H9 (cell line): ENCODE measurements at regions not wholly inside any gene's neighbourhood (a gene's known extent, or its start where the extent isn't known, plus 50 kb on each side); places are given as distances from the start of the nearest gene placed in this dataset.

Experiments
- DNase-seq: peaks from one replicate; pipeline ENCODE4 v3.0.0-alpha.2; 2017
- H2AFZ ChIP-seq: one replicate; pipeline ENCODE4 v1.6.1; 2013; ENCODE audit warnings: mild to moderate bottlenecking, low read length, control low read depth, moderate library complexity
- H2AK5ac ChIP-seq: 2 replicates; pipeline ENCODE4 v1.6.1; 2013; ENCODE audit warnings: low read length, control low read depth, mixed read lengths; ENCODE audit not compliant: insufficient read length
- H2BK120ac ChIP-seq: one replicate; pipeline ENCODE4 v1.6.1; 2013; ENCODE audit warnings: low read depth, mild to moderate bottlenecking, low read length, control low read depth, inconsistent platforms; ENCODE audit not compliant: poor library complexity, severe bottlenecking
- H2BK12ac ChIP-seq: 2 replicates; pipeline ENCODE4 v1.6.1; 2013; ENCODE audit warnings: low read length, control low read depth, mixed read lengths, low read depth; ENCODE audit not compliant: insufficient read length
- H2BK15ac ChIP-seq: 2 replicates; pipeline ENCODE4 v1.6.1; 2013; ENCODE audit warnings: low read depth, low read length, control low read depth
- H2BK20ac ChIP-seq: one replicate; pipeline ENCODE4 v1.6.1; 2013; ENCODE audit warnings: low read depth, mild to moderate bottlenecking, low read length, control low read depth, inconsistent platforms; ENCODE audit not compliant: poor library complexity, severe bottlenecking
- H2BK5ac ChIP-seq: 2 replicates; pipeline ENCODE4 v1.6.1; 2013; ENCODE audit warnings: low read length, control low read depth, mixed read lengths; ENCODE audit not compliant: insufficient read length
- H3K14ac ChIP-seq: 2 replicates; pipeline ENCODE4 v1.6.1; 2013; ENCODE audit warnings: low read length, control low read depth; ENCODE audit not compliant: insufficient read depth
- H3K18ac ChIP-seq: 2 replicates; pipeline ENCODE4 v1.6.1; 2013; ENCODE audit warnings: low read depth, mild to moderate bottlenecking, mixed read lengths, low read length, control low read depth; ENCODE audit not compliant: insufficient read length
- H3K23ac ChIP-seq: 2 replicates; pipeline ENCODE4 v1.6.1; 2013; ENCODE audit warnings: low read length, control low read depth, mixed read lengths, low read depth; ENCODE audit not compliant: insufficient read length
- H3K23me2 ChIP-seq: 2 replicates; pipeline ENCODE4 v1.6.1; 2013; ENCODE audit warnings: low read depth, mild to moderate bottlenecking, mixed read lengths, low read length, control low read depth; ENCODE audit not compliant: insufficient read length, poor library complexity, severe bottlenecking
- H3K27ac ChIP-seq: 2 replicates; pipeline ENCODE4 v1.5.1; 2013; ENCODE audit warnings: low read length, control low read depth, mixed read lengths, low read depth; ENCODE audit not compliant: insufficient read length
- H3K27me3 ChIP-seq: 2 replicates; pipeline ENCODE4 v1.6.1; 2013; ENCODE audit warnings: low read length, control low read depth, inconsistent platforms; ENCODE audit not compliant: insufficient read depth
- H3K4ac ChIP-seq: 2 replicates; pipeline ENCODE4 v1.6.1; 2013; ENCODE audit warnings: low read depth, mild to moderate bottlenecking, control low read depth, inconsistent platforms, low read length, moderate library complexity
- H3K4me1 ChIP-seq: 2 replicates; pipeline ENCODE4 v1.6.1; 2013; ENCODE audit warnings: low read length, control low read depth, inconsistent platforms; ENCODE audit not compliant: insufficient read depth
- H3K4me2 ChIP-seq: 2 replicates; pipeline ENCODE4 v1.6.1; 2013; ENCODE audit warnings: low read length, control low read depth, mixed read lengths; ENCODE audit not compliant: insufficient read length, insufficient read depth
- H3K56ac ChIP-seq: 2 replicates; pipeline ENCODE4 v1.6.1; 2013; ENCODE audit warnings: low read depth, mild to moderate bottlenecking, mixed read lengths, low read length, control low read depth; ENCODE audit not compliant: insufficient read length
- H3K79me1 ChIP-seq: 2 replicates; pipeline ENCODE4 v1.6.1; 2013; ENCODE audit warnings: low read depth, mild to moderate bottlenecking, moderate library complexity, low read length, control low read depth, inconsistent platforms; ENCODE audit not compliant: insufficient read depth, poor library complexity, severe bottlenecking
- H3K79me2 ChIP-seq: 2 replicates; pipeline ENCODE4 v1.6.1; 2013; ENCODE audit warnings: low read length, control low read depth, inconsistent platforms; ENCODE audit not compliant: insufficient read depth
- H3K9ac ChIP-seq: 2 replicates; pipeline ENCODE4 v1.6.1; 2013; ENCODE audit warnings: low read length, control low read depth, mixed read lengths; ENCODE audit not compliant: insufficient read length; ENCODE audit errors: extremely low read depth
- H3K9me3 ChIP-seq: one replicate; pipeline ENCODE4 v1.6.1; 2013; ENCODE audit warnings: low read depth, low read length, inconsistent platforms; ENCODE audit not compliant: control insufficient read depth
- H3T11ph ChIP-seq: one replicate; pipeline ENCODE4 v1.6.1; 2013; ENCODE audit warnings: mild to moderate bottlenecking, low read length, control low read depth, inconsistent platforms
- H4K20me1 ChIP-seq: one replicate; pipeline ENCODE4 v1.6.1; 2013; ENCODE audit not compliant: control insufficient read depth, insufficient read length, insufficient read depth
- H4K5ac ChIP-seq: 2 replicates; pipeline ENCODE4 v1.6.1; 2013; ENCODE audit warnings: low read depth, mild to moderate bottlenecking, mixed read lengths, low read length, control low read depth; ENCODE audit not compliant: insufficient read length
- H4K8ac ChIP-seq: replicated peaks from 2 replicates; pipeline ENCODE4 v1.6.1; 2013; ENCODE audit warnings: low read length, control low read depth, mixed read lengths, low read depth; ENCODE audit not compliant: insufficient read length
- H4K91ac ChIP-seq: 2 replicates; pipeline ENCODE4 v1.6.1; 2013; ENCODE audit warnings: low read depth, mild to moderate bottlenecking, moderate library complexity, mixed read lengths, low read length, control low read depth; ENCODE audit not compliant: insufficient read length
- H3K27ac Mint-ChIP-seq, 3 experiments: 2 replicates in 2 of 3; 3 replicates in 1 of 3; pipeline ENCODE4 v1.8.0; 2020 to 2021; ENCODE audit warnings: mixed read lengths in 3 of 3, mild to moderate bottlenecking in 1 of 3, moderate library complexity in 1 of 3
- H3K27me3 Mint-ChIP-seq: 2 replicates; pipeline ENCODE4 v1.8.0; 2021; ENCODE audit warnings: low read depth, mild to moderate bottlenecking, moderate library complexity, mixed read lengths
- H3K36me3 Mint-ChIP-seq, 3 experiments: 2 replicates in 2 of 3; 3 replicates in 1 of 3; pipeline ENCODE4 v1.8.0; 2020 to 2021; ENCODE audit warnings: low read depth in 3 of 3, mixed read lengths in 3 of 3; ENCODE audit not compliant: insufficient read depth in 1 of 3
- H3K4me1 Mint-ChIP-seq, 2 experiments: 2 replicates each; pipeline ENCODE4 v1.8.0; 2020; ENCODE audit warnings: mixed read lengths in 2 of 2
- H3K4me3 Mint-ChIP-seq, 2 experiments: 2 replicates in 1 of 2; 3 replicates in 1 of 2; pipeline ENCODE4 v1.8.0; 2020 to 2021; ENCODE audit warnings: mild to moderate bottlenecking in 2 of 2, mixed read lengths in 2 of 2, moderate library complexity in 1 of 2
- H3K9me3 Mint-ChIP-seq, 2 experiments: 2 replicates in 1 of 2; 3 replicates in 1 of 2; pipeline ENCODE4 v1.8.0; 2020; ENCODE audit warnings: mild to moderate bottlenecking in 2 of 2, mixed read lengths in 2 of 2, moderate library complexity in 1 of 2
- WGBS: extraction: QIAGEN DNeasy Blood & Tissue Kit; methylation state at CpG from one replicate; pipeline ENCODE4 v1.1.7; 2013; ENCODE audit warnings: missing lambda C conversion rate, low lambda C conversion rate, mixed read lengths; ENCODE audit not compliant: insufficient read length; ENCODE audit errors: extremely low coverage; 5-methylcytosine and 5-hydroxymethylcytosine counted together
- TF ChIP-seq, protein P1 (sequence below): fragments of 200-600 bp; sonication (generic); conservative IDR thresholded peaks from 3 replicates; pipeline ENCODE4 v1.8.0; 2021; ENCODE audit warnings: antibody characterized with exemption, mild to moderate bottlenecking

DNA sequence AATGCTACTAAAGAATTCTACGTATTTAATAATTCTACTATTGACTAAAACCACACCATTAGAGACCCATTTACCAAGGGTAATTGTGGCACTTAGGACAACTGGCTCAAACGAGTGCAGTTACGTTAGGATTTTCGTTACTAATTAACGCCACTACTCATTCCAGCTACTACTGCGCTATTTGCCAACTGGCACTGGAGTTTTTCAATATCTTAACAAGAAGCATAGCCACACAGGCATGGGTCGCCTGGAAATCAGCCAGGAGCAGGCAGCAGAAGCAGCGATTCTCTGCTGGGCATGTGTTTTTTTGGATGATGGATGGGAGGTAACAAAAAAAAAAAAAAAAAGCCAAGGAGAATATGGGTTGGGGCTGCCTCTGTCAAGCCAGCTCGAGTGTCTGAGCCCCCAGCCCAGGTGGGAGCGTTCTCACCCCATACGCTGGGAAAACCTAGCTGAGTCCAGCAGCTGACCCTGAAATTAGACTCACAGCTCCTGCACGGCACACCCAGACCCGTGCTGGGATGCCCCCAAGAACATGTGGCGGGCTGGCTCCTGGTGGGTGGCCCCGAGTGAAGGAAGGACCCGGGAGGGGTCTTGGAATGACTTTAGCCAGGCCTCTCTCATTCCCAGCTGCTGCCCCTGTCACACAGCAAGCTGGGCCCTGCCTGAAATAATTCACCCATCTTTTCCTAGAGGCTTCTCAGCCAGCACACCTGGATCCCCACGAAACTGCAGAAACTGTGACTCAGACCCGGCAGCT lies 214.0 kb downstream of the BRD1 start:
- Histone ChIP-seq H3K79me1 (no peaks in the 10 kb centered on the region), H3K4ac (no peak overlapping the region), H3K4me2 (no peak overlapping the region), H3K4me1 (no peaks in the 10 kb centered on the region), H3K18ac (no peak overlapping the region), H3K9ac (no peak overlapping the region), H2AFZ (no peak overlapping the region), H3K9me3 (no peaks in the 10 kb centered on the region), H4K8ac (no peak overlapping the region), H3K23me2 (no peaks in the 10 kb centered on the region), H3K27me3 (no peaks in the 10 kb centered on the region), H2AK5ac (no peak overlapping the region), H2BK15ac (no peak overlapping the region), H2BK5ac (no peak overlapping the region), H4K5ac (no peak overlapping the region), H3T11ph (no peak overlapping the region), H3K23ac (no peak overlapping the region), H3K27ac (no peak overlapping the region), H2BK20ac (no peak overlapping the region), H2BK120ac (no peak overlapping the region), H4K20me1 (no peaks in the 10 kb centered on the region), H3K56ac (no peak overlapping the region), H2BK12ac (no peak overlapping the region), H3K14ac (no peak overlapping the region), H4K91ac (no peak overlapping the region), H3K79me2 (no peaks in the 10 kb centered on the region)
- DNase-seq: no peak
- Mint-ChIP-seq H3K27me3 (peaks cover 15% of the 10 kb centered on the region), H3K4me3 (no peak overlapping the region), H3K4me1 (no peaks in the 10 kb centered on the region), H3K36me3 (peaks cover 0 to 4% (median 0%) of the 10 kb centered on the region in 3 experiments; a peak in 1 of 7 replicates), H3K9me3 (peaks cover 8 to 23% of the 10 kb centered on the region in 2 experiments; a peak in 4 of 5 replicates), H3K27ac (no peak overlapping the region)
- TF ChIP-seq, protein P1, sequence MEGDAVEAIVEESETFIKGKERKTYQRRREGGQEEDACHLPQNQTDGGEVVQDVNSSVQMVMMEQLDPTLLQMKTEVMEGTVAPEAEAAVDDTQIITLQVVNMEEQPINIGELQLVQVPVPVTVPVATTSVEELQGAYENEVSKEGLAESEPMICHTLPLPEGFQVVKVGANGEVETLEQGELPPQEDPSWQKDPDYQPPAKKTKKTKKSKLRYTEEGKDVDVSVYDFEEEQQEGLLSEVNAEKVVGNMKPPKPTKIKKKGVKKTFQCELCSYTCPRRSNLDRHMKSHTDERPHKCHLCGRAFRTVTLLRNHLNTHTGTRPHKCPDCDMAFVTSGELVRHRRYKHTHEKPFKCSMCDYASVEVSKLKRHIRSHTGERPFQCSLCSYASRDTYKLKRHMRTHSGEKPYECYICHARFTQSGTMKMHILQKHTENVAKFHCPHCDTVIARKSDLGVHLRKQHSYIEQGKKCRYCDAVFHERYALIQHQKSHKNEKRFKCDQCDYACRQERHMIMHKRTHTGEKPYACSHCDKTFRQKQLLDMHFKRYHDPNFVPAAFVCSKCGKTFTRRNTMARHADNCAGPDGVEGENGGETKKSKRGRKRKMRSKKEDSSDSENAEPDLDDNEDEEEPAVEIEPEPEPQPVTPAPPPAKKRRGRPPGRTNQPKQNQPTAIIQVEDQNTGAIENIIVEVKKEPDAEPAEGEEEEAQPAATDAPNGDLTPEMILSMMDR: no peak
- WGBS: no CpG with 5 or more reads among the region's 18 CpGs
